ENCODE measurements at regions not wholly inside any gene's neighbourhood (a gene's known extent, or its start where the extent isn't known, plus 50 kb on each side); places are given as distances from the start of the nearest gene placed in this dataset.

DNA sequence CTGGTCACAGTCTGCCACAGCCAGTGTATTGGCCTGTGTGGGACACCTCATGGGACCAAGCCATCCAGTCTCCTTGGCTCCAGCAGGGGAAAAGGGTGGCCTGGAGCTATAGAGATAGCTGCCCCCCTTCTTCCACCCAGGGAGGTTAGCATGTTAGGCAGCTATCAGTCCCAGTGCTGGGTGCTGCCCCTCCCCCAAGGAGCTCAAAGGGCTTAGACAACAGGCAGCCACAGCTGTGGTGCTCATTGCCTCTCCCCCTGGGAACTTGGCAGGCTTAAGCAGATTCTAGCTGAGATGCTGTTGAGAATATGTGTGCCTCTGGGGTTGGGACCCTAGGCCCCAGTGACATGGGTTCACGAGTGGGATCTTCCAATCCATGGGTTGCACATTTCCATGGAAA lies 226.0 kb upstream of the PTGER4 start:
- no peaks in the 10 kb centered on the region for H3K4me1 ChIP-seq
- no peak overlapping the region for H3K4me3 ChIP-seq
- intact Hi-C loops (cut with DNase I; ENCODE audit: low total_unique reads) = no loop called here
- TF ChIP-seq POLR2A (IDR thresholded peaks at IDR 0.05) = no peak
- TF ChIP-seq, protein P1, sequence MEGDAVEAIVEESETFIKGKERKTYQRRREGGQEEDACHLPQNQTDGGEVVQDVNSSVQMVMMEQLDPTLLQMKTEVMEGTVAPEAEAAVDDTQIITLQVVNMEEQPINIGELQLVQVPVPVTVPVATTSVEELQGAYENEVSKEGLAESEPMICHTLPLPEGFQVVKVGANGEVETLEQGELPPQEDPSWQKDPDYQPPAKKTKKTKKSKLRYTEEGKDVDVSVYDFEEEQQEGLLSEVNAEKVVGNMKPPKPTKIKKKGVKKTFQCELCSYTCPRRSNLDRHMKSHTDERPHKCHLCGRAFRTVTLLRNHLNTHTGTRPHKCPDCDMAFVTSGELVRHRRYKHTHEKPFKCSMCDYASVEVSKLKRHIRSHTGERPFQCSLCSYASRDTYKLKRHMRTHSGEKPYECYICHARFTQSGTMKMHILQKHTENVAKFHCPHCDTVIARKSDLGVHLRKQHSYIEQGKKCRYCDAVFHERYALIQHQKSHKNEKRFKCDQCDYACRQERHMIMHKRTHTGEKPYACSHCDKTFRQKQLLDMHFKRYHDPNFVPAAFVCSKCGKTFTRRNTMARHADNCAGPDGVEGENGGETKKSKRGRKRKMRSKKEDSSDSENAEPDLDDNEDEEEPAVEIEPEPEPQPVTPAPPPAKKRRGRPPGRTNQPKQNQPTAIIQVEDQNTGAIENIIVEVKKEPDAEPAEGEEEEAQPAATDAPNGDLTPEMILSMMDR (IDR thresholded peaks at IDR 0.05) = no peak
- no peaks in the 10 kb centered on the region for H3K27me3 ChIP-seq
- H3K36me3 ChIP-seq = no peaks in the 10 kb centered on the region
- H3K9me3 ChIP-seq = no peaks in the 10 kb centered on the region
- no peak overlapping the region for H3K27ac ChIP-seq
- no peak for DNase-seq

DNA sequence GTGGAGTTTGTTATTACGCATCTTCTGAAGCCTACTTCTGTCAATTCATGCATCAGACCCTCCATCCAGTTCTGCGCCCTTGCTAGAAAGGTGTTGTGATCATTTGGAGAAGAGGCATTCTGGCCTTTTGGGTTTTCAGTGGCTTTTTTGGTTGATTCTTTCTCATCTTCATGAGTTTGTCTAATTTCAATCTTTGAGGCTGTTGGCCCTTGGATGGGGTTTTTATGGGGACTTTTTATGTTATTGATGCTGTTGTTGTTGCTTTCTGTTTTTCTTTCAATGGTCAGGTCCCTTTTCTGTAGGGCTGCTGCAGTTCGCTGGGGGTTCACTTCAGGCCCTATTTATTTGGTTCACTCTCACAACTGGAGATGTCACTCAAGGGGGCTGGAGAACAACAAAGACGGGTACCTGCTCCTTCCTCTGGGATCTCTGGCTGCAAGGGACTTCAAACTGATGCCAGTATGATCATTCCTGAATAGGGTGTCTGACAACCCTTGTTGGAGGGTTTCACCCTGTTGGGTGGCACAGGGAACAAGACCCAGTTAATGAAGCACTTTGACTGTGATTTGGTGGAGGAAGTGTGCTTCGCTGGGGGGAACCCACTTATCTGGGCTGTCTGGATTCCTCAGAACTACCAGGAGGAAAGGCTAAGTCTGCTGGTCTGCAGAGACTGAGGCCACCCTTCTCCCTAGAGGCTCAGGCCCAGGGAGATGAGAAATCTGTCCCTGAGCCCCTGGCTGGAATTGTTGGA lies 226.7 kb upstream of the PTGER4 start:
- intact Hi-C loops (cut with DNase I; ENCODE audit: low total_unique reads) = no loop called here
- Histone ChIP-seq H3K4me3 (no peak overlapping the region), H3K4me1 (no peaks in the 10 kb centered on the region), H3K27me3 (no peaks in the 10 kb centered on the region), H3K27ac (no peak overlapping the region), H3K9me3 (no peaks in the 10 kb centered on the region), H3K36me3 (no peaks in the 10 kb centered on the region)
- no peak for DNase-seq
- TF ChIP-seq, protein P1 (IDR thresholded peaks at IDR 0.05) = no peak
- TF ChIP-seq POLR2A (IDR thresholded peaks at IDR 0.05) = no peak

DNA sequence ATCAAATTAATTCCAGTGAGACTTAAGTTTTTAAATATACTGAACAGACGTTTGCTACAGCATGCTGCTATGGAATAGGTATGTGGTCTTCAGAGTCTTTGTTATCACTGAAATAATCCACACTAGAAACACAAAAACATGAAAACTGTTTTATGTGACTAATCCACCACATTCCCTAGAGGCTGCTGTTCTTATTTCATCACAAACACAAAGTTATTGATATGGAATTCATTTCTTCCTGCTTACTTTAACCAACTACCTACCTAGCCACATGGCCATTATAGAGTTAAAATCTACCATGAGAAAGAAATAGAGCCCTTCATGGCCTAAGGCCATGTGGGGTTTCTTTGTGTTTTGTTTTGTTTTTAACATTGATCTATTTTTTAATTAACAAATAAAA lies 232.3 kb upstream of the PTGER4 start:
- TF ChIP-seq POLR2A (IDR thresholded peaks at IDR 0.05) = no peak
- TF ChIP-seq, protein P1 (IDR thresholded peaks at IDR 0.05) = no peak

DNA sequence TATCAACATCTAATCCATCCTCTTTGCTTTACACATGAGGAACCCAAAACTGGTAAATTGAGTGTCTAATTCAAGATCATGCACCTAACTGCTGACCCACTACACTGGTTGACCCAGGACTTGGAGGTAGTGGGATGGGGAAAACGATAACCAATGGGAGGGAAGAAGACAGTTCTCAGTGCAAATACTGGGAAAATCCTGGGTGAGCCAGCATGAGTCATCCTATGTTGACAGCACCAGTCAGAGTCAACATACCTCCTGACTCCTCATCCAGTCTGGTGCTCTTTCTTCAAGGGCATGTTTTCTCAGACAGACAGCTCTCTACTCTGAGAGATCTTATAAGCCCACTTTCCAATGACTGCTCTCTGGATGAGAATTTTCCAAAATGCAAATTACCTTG lies 232.8 kb upstream of the PTGER4 start:
- Histone ChIP-seq H3K27ac (no peak overlapping the region), H3K36me3 (no peaks in the 10 kb centered on the region), H3K27me3 (no peaks in the 10 kb centered on the region), H3K4me3 (no peak overlapping the region), H3K4me1 (no peaks in the 10 kb centered on the region), H3K9me3 (no peaks in the 10 kb centered on the region)
- no peak for DNase-seq
- TF ChIP-seq, protein P1 (IDR thresholded peaks at IDR 0.05) = no peak
- TF ChIP-seq POLR2A (IDR thresholded peaks at IDR 0.05) = no peak
- intact Hi-C loops (cut with DNase I; ENCODE audit: low total_unique reads) = no loop called here

More for the DNA sequence above, 232.3 kb upstream of the PTGER4 start:
- intact Hi-C loops (cut with DNase I; ENCODE audit: low total_unique reads) = no loop called here
- H3K27me3 ChIP-seq = no peaks in the 10 kb centered on the region
- no peak overlapping the region for H3K4me3 ChIP-seq
- no peaks in the 10 kb centered on the region for H3K36me3 ChIP-seq
- H3K9me3 ChIP-seq = no peaks in the 10 kb centered on the region
- H3K27ac ChIP-seq = no peak overlapping the region
- no peak for DNase-seq
- H3K4me1 ChIP-seq = no peaks in the 10 kb centered on the region

DNA sequence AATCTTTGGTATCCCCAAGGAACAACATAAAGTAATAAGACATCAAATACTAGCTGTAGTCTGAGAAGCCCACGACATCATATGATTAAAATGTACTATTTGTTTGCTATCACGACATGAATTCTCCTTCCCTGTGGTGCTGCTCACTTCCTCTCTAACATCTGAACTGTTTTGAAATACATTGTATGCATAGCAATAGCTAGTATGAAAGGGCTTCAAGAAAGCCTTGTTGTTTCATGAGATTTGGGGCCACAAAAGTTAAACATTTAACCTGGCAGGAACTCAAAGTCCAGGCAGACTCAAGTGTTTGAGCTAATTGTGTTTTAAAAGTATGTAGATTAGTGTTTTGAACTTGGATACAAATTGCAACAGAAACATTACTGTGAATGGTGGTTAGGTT lies 237.4 kb upstream of the PTGER4 start:
- Histone ChIP-seq H3K9me3 (no peaks in the 10 kb centered on the region), H3K4me1 (no peaks in the 10 kb centered on the region), H3K27ac (no peak overlapping the region), H3K27me3 (no peaks in the 10 kb centered on the region), H3K4me3 (no peak overlapping the region), H3K36me3 (no peaks in the 10 kb centered on the region)
- TF ChIP-seq POLR2A (IDR thresholded peaks at IDR 0.05) = no peak
- TF ChIP-seq, protein P1 (IDR thresholded peaks at IDR 0.05) = no peak
- intact Hi-C loops (cut with DNase I; ENCODE audit: low total_unique reads) = no loop called here
- DNase-seq = no peak

All from uterus (tissue), 3 donors.